ENCODE measurements at regions not wholly inside any gene's neighbourhood (a gene's known extent, or its start where the extent isn't known, plus 50 kb on each side); places are given as distances from the start of the nearest gene placed in this dataset.

DNA sequence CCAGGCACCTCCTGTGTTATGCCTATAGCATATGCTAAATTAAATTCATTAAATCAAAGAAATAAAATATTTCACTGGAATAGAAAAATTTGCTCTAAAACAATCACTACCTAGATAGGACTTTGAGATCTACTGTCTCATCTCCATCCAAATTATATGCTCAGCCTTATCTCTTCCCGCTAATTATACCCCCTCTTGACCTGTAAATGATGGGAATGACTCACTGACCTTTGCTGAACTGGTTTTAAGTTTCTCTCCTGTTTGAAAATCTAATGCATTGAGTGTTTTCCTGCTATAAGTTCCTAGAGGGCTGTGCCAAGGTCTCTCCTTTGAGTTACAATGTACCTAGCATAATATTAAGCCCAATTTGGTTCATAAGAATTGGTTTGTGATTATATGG lies 110.1 kb downstream of the BMP2 start:
- H3K27ac ChIP-seq (ENCODE audit: low read length) = no peak overlapping the region
- ChIA-PET CTCF (no interaction called here), POLR2A (no interaction called here)
- H3K36me3 ChIP-seq (ENCODE audit: control insufficient read depth in 2 of 2, extremely low read depth in 1 of 2, insufficient read depth in 1 of 2, low read length in 1 of 2) = no peaks in the 10 kb centered on the region
- WGBS (ENCODE audit: insufficient coverage) = no CpG with 5 or more reads among the region's 1 CpG
- ATAC-seq (replicated peaks in 1 of 4) = no peak
- Mint-ChIP-seq H3K27ac (no peak overlapping the region), H3K4me3 (no peak overlapping the region), H3K4me1 (no peaks in the 10 kb centered on the region), H3K27me3 (peaks cover 0 to 3% of the 10 kb centered on the region in 2 donors), H3K36me3 (no peaks in the 10 kb centered on the region), H3K9me3 (peaks cover 0 to 7% (median 2%) of the 10 kb centered on the region in 3 donors)
- no peaks in the 10 kb centered on the region for H3K9me3 ChIP-seq
- H3K27me3 ChIP-seq (replicated peaks in 1 of 2; ENCODE audit: control insufficient read depth in 2 of 2, extremely low read depth in 1 of 2, insufficient read depth in 2 of 2, low read length in 1 of 2) = no peaks in the 10 kb centered on the region
- DNase-seq = no peak
- H3K4me3 ChIP-seq (ENCODE audit: control insufficient read depth in 1 of 2, extremely low read depth in 1 of 2, low read length in 1 of 2) = no peak overlapping the region
- H3K4me1 ChIP-seq (ENCODE audit: control insufficient read depth in 1 of 2, extremely low read depth in 1 of 2, insufficient read depth in 2 of 2, low read length in 2 of 2) = no peaks in the 10 kb centered on the region

DNA sequence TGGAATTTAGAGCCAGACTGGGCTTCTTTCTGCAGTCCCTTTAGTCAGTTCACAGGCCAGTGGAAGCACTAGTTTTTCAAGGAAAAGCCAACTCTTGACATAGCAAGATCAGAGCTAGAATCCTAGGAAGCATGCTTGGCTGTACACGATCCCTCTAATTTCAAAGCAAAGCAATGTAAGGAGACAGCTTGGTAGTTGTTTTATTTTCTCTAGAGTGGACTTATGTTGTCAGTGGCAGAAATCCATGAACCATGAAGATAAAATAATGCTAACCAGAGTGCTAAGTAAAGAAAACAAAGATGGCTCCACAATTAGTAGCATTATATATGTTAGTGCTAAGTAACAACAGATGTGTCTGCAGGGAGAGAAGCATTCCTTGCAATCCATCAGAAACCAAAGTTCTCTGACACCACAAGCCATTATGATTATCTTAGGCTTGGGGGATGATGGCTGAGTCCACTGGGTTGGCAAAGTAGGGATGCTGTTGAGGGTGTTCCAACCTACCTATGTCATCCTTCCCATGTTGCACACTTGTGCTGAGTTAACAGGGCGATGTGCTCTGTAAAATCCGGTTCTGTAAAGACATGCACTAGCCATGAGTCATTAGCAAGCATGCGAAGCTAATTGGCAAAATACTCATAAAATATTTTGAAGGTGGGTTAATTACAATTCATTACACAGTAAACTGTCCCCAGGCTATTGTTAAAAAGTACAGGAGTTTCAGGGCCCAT lies 115.2 kb downstream of the BMP2 start:
- H3K27me3 ChIP-seq (replicated peaks in 1 of 2; ENCODE audit: control insufficient read depth in 2 of 2, extremely low read depth in 1 of 2, insufficient read depth in 2 of 2, low read length in 1 of 2) = no peaks in the 10 kb centered on the region
- Mint-ChIP-seq H3K36me3 (no peaks in the 10 kb centered on the region), H3K27me3 (no peaks in the 10 kb centered on the region), H3K4me3 (no peak overlapping the region), H3K4me1 (no peaks in the 10 kb centered on the region), H3K9me3 (peaks cover 9 to 14% (median 13%) of the 10 kb centered on the region in 3 donors), H3K27ac (no peak overlapping the region)
- ChIA-PET CTCF (no interaction called here), POLR2A (no interaction called here)
- no peak overlapping the region for H3K27ac ChIP-seq (ENCODE audit: low read length)
- H3K4me1 ChIP-seq (ENCODE audit: control insufficient read depth in 1 of 2, extremely low read depth in 1 of 2, insufficient read depth in 2 of 2, low read length in 2 of 2) = no peaks in the 10 kb centered on the region
- H3K4me3 ChIP-seq (ENCODE audit: control insufficient read depth in 1 of 2, extremely low read depth in 1 of 2, low read length in 1 of 2) = no peak overlapping the region
- H3K36me3 ChIP-seq (ENCODE audit: control insufficient read depth in 2 of 2, extremely low read depth in 1 of 2, insufficient read depth in 1 of 2, low read length in 1 of 2) = no peaks in the 10 kb centered on the region
- no peaks in the 10 kb centered on the region for H3K9me3 ChIP-seq
- DNase-seq (no peak), ATAC-seq (replicated peaks in 1 of 4) (no peak)
- WGBS (ENCODE audit: insufficient coverage) = no CpG with 5 or more reads among the region's 4 CpGs

- H3K36me3 Mint-ChIP-seq = no peaks in the 10 kb centered on the region
- no peak overlapping the region for H3K27ac Mint-ChIP-seq
- no peaks in the 10 kb centered on the region for H3K4me1 Mint-ChIP-seq
- peaks cover 7 to 14% (median 13%) of the 10 kb centered on the region in 3 donors for H3K9me3 Mint-ChIP-seq
- no peak overlapping the region for H3K4me3 ChIP-seq (ENCODE audit: control insufficient read depth in 1 of 2, extremely low read depth in 1 of 2, low read length in 1 of 2)
- no peaks in the 10 kb centered on the region for H3K36me3 ChIP-seq (ENCODE audit: control insufficient read depth in 2 of 2, extremely low read depth in 1 of 2, insufficient read depth in 1 of 2, low read length in 1 of 2)
- POLR2A ChIA-PET = no interaction called here
- no peak for DNase-seq
- no peaks in the 10 kb centered on the region for H3K27me3 Mint-ChIP-seq
- H3K9me3 ChIP-seq = no peaks in the 10 kb centered on the region
- WGBS (ENCODE audit: insufficient coverage) = no CpG with 5 or more reads among the region's 1 CpG
- no peak for ATAC-seq (replicated peaks in 1 of 4)
- no peak overlapping the region for H3K4me3 Mint-ChIP-seq
- H3K4me1 ChIP-seq (ENCODE audit: control insufficient read depth in 1 of 2, extremely low read depth in 1 of 2, insufficient read depth in 2 of 2, low read length in 2 of 2) = no peaks in the 10 kb centered on the region
- no peaks in the 10 kb centered on the region for H3K27me3 ChIP-seq (replicated peaks in 1 of 2; ENCODE audit: control insufficient read depth in 2 of 2, extremely low read depth in 1 of 2, insufficient read depth in 2 of 2, low read length in 1 of 2)
- CTCF ChIA-PET = no interaction called here
- H3K27ac ChIP-seq (ENCODE audit: low read length) = no peak overlapping the region
Measured at GRCh38 chr20:6884114-6884513, 116.6 kb downstream of the BMP2 start.

DNA sequence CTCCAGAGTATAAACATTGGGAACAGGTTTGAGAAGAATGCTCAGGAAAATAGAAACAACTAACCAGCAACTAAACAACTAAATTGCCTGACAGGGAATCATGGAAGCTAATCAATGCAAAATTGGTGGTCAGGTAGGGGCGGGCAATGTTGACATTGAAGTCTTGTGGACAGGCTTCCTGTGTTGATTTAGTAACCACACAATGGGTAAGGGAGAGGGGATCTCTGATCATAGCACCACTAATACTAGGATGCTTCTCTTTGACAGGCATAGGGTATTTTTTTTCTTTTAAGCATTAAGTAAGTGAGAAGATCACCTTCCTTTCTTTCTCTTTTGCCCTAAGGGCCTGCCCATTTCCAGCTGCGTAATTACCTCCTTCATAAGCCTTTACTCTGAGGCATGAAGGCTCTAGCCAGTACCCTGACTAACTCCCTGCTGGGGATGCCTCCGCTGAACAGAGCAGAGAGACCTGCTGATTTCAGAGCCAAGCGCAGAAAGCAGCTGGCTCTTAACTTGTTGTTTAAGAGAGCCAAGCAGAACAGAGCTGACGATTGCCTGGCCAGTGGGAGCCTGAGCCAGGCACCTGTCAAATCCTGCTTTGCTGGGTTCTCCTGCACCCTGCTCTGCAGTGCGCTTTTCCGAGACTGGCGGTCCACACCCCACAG lies 118.7 kb downstream of the BMP2 start:
- no peak overlapping the region for H3K4me3 ChIP-seq (ENCODE audit: control insufficient read depth in 1 of 2, extremely low read depth in 1 of 2, low read length in 1 of 2)
- 87% methylated on average over 5 of the region's 8 CpGs for WGBS (ENCODE audit: insufficient coverage)
- Mint-ChIP-seq H3K4me3 (no peak overlapping the region), H3K4me1 (no peaks in the 10 kb centered on the region), H3K27ac (no peak overlapping the region), H3K9me3 (peaks cover 10 to 19% (median 19%) of the 10 kb centered on the region in 3 donors), H3K36me3 (no peaks in the 10 kb centered on the region), H3K27me3 (no peaks in the 10 kb centered on the region)
- POLR2A ChIA-PET = no interaction called here
- H3K27ac ChIP-seq (ENCODE audit: low read length) = no peak overlapping the region
- DNase-seq (no peak), ATAC-seq (replicated peaks in 1 of 4) (no peak)
- H3K36me3 ChIP-seq (ENCODE audit: control insufficient read depth in 2 of 2, extremely low read depth in 1 of 2, insufficient read depth in 1 of 2, low read length in 1 of 2) = no peaks in the 10 kb centered on the region
- H3K9me3 ChIP-seq = no peaks in the 10 kb centered on the region
- H3K27me3 ChIP-seq (replicated peaks in 1 of 2; ENCODE audit: control insufficient read depth in 2 of 2, extremely low read depth in 1 of 2, insufficient read depth in 2 of 2, low read length in 1 of 2) = no peaks in the 10 kb centered on the region
- H3K4me1 ChIP-seq (ENCODE audit: control insufficient read depth in 1 of 2, extremely low read depth in 1 of 2, insufficient read depth in 2 of 2, low read length in 2 of 2) = no peaks in the 10 kb centered on the region
- CTCF ChIA-PET = no interaction called here

DNA sequence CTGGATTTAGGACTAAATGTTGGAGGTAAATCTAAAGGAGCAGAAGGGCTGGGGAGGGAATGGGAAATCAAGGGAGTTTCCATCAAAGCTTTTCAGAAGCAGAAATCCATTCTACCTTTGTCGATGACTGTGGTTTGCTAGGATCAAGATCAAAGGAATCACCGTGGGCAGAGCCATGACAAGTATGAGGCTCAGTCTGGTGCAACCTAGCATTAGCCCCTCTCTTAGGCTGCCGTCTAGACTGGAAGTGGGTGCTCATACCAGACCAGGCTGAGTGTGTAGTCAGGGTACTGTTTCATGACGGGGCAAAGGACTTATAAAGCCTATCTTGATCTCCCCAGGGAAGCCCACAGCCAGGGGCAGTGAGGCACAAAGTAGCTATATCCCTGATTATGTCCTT lies 120.5 kb downstream of the BMP2 start:
- WGBS (ENCODE audit: insufficient coverage) = 76% methylated on average over 3 of the region's 4 CpGs
- ChIA-PET POLR2A (no interaction called here), CTCF (no interaction called here)
- no peak overlapping the region for H3K4me3 Mint-ChIP-seq
- no peaks in the 10 kb centered on the region for H3K36me3 Mint-ChIP-seq
- DNase-seq (no peak), ATAC-seq (replicated peaks in 1 of 4) (no peak)
- H3K9me3 Mint-ChIP-seq = peaks cover 10 to 26% (median 23%) of the 10 kb centered on the region in 3 donors
- Histone ChIP-seq H3K27me3 (replicated peaks in 1 of 2; ENCODE audit: control insufficient read depth in 2 of 2, extremely low read depth in 1 of 2, insufficient read depth in 2 of 2, low read length in 1 of 2) (no peaks in the 10 kb centered on the region), H3K9me3 (no peaks in the 10 kb centered on the region), H3K4me1 (ENCODE audit: control insufficient read depth in 1 of 2, extremely low read depth in 1 of 2, insufficient read depth in 2 of 2, low read length in 2 of 2) (no peaks in the 10 kb centered on the region), H3K36me3 (ENCODE audit: control insufficient read depth in 2 of 2, extremely low read depth in 1 of 2, insufficient read depth in 1 of 2, low read length in 1 of 2) (no peaks in the 10 kb centered on the region), H3K27ac (ENCODE audit: low read length) (no peak overlapping the region), H3K4me3 (ENCODE audit: control insufficient read depth in 1 of 2, extremely low read depth in 1 of 2, low read length in 1 of 2) (no peak overlapping the region)
- no peaks in the 10 kb centered on the region for H3K27me3 Mint-ChIP-seq
- H3K27ac Mint-ChIP-seq = no peak overlapping the region
- H3K4me1 Mint-ChIP-seq = no peaks in the 10 kb centered on the region

GRCh38 chr20:6888736-6889395 lies 121.4 kb downstream of the BMP2 start:
- no peak for DNase-seq

More at GRCh38 chr20:6888736-6889395, 121.4 kb downstream of the BMP2 start:
- H3K4me3 Mint-ChIP-seq = no peak overlapping the region
- Histone ChIP-seq H3K4me1 (ENCODE audit: control insufficient read depth in 1 of 2, extremely low read depth in 1 of 2, insufficient read depth in 2 of 2, low read length in 2 of 2) (no peaks in the 10 kb centered on the region), H3K9me3 (no peaks in the 10 kb centered on the region), H3K4me3 (ENCODE audit: control insufficient read depth in 1 of 2, extremely low read depth in 1 of 2, low read length in 1 of 2) (no peak overlapping the region), H3K27me3 (replicated peaks in 1 of 2; ENCODE audit: control insufficient read depth in 2 of 2, extremely low read depth in 1 of 2, insufficient read depth in 2 of 2, low read length in 1 of 2) (no peaks in the 10 kb centered on the region), H3K27ac (ENCODE audit: low read length) (no peak overlapping the region), H3K36me3 (ENCODE audit: control insufficient read depth in 2 of 2, extremely low read depth in 1 of 2, insufficient read depth in 1 of 2, low read length in 1 of 2) (no peaks in the 10 kb centered on the region)
- no peak for ATAC-seq (replicated peaks in 1 of 4)
- CTCF ChIA-PET = no interaction called here
- H3K27me3 Mint-ChIP-seq = no peaks in the 10 kb centered on the region
- POLR2A ChIA-PET = no interaction called here
- no peaks in the 10 kb centered on the region for H3K4me1 Mint-ChIP-seq
- H3K36me3 Mint-ChIP-seq = no peaks in the 10 kb centered on the region
- no CpG with 5 or more reads among the region's 4 CpGs for WGBS (ENCODE audit: insufficient coverage)
- H3K9me3 Mint-ChIP-seq = peaks cover 10 to 26% (median 23%) of the 10 kb centered on the region in 3 donors
- no peak overlapping the region for H3K27ac Mint-ChIP-seq

All from T-cell (primary cell).